Epithelial cell of proximal tubule (primary cell): ENCODE measurements at regions not wholly inside any gene's neighbourhood (a gene's known extent, or its start where the extent isn't known, plus 50 kb on each side); places are given as distances from the start of the nearest gene placed in this dataset.

Experiments
- DNase-seq: peaks from one replicate; pipeline ENCODE4 v3.0.0-alpha.2; 2011; ENCODE audit warnings: low read depth
- H3K4me3 ChIP-seq: 2 replicates; pipeline ENCODE4 v1.5.1; 2011; ENCODE audit warnings: low read depth, mild to moderate bottlenecking, low read length
- TF ChIP-seq, protein P1 (sequence below): conservative IDR thresholded peaks from 2 replicates; pipeline ENCODE4 v1.5.1; 2012; ENCODE audit warnings: low read depth, mild to moderate bottlenecking, low read length

- H3K4me3 ChIP-seq = no peak overlapping the region
- TF ChIP-seq, protein P1, sequence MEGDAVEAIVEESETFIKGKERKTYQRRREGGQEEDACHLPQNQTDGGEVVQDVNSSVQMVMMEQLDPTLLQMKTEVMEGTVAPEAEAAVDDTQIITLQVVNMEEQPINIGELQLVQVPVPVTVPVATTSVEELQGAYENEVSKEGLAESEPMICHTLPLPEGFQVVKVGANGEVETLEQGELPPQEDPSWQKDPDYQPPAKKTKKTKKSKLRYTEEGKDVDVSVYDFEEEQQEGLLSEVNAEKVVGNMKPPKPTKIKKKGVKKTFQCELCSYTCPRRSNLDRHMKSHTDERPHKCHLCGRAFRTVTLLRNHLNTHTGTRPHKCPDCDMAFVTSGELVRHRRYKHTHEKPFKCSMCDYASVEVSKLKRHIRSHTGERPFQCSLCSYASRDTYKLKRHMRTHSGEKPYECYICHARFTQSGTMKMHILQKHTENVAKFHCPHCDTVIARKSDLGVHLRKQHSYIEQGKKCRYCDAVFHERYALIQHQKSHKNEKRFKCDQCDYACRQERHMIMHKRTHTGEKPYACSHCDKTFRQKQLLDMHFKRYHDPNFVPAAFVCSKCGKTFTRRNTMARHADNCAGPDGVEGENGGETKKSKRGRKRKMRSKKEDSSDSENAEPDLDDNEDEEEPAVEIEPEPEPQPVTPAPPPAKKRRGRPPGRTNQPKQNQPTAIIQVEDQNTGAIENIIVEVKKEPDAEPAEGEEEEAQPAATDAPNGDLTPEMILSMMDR = no peak
- no peak for DNase-seq
These were observed 225.8 kb upstream of the SLCO3A1 start for GRCh38 chr15:91627473-91628278.

GRCh38 chr15:91630090-91630489, 223.4 kb upstream of the SLCO3A1 start:
- DNase-seq = no peak
- no peak overlapping the region for H3K4me3 ChIP-seq
- TF ChIP-seq, protein P1 = no peak

- DNase-seq = no peak
- H3K4me3 ChIP-seq = no peak overlapping the region
These were observed 221.3 kb upstream of the SLCO3A1 start for GRCh38 chr15:91632176-91632575.

GRCh38 chr15:91632981-91633380, 220.5 kb upstream of the SLCO3A1 start:
- DNase-seq = no peak
- TF ChIP-seq, protein P1 = no peak
- H3K4me3 ChIP-seq = no peak overlapping the region

More at GRCh38 chr15:91632176-91632575, 221.3 kb upstream of the SLCO3A1 start:
- TF ChIP-seq, protein P1 = no peak

- no peak overlapping the region for H3K4me3 ChIP-seq
These were observed 219.3 kb upstream of the SLCO3A1 start for GRCh38 chr15:91634179-91634578.

GRCh38 chr15:91635080-91635479, 218.4 kb upstream of the SLCO3A1 start:
- TF ChIP-seq, protein P1 = no peak
- H3K4me3 ChIP-seq = no peak overlapping the region
- DNase-seq = no peak

More at GRCh38 chr15:91634179-91634578, 219.3 kb upstream of the SLCO3A1 start:
- TF ChIP-seq, protein P1 = no peak
- no peak for DNase-seq

- TF ChIP-seq, protein P1 = no peak
- no peak overlapping the region for H3K4me3 ChIP-seq
- no peak for DNase-seq
These were observed 217.9 kb upstream of the SLCO3A1 start for GRCh38 chr15:91635641-91636040.
